ENCODE measurements at regions not wholly inside any gene's neighbourhood (a gene's known extent, or its start where the extent isn't known, plus 50 kb on each side); places are given as distances from the start of the nearest gene placed in this dataset.

DNA sequence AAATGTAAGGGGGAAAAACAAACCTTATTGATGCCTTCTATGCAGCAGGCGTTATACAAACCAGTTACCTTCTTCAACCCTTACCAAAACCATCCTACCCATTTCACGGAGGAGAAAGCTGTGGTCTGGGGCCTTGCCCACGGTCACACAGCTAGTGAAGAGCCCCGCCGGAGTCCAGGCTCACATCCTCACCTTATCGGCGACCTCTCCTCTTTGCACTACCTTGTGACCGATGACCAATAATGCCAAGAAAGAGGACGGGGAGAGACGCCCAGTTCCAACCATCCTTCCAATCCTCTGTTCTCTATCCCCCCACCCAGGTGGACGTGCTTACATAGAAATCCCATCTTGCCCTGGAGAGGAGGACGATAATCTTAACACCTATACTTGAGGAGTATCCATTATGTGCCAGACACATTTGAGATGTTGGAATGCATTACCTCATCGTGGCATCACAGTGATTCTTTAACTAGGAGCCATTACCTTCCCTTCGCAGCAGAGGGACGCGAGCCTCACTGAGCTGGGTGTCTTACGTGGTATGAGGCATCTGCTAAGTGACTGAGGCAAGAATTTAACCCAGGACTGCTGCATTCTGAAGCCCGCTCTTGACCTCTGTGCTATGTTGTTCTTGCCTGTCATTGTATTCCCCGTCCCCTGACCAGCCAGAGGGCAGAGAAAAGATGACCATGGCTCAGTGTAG is 253.7 kb upstream of the B3GAT1 start (continued):
- TF ChIP-seq, protein P1, sequence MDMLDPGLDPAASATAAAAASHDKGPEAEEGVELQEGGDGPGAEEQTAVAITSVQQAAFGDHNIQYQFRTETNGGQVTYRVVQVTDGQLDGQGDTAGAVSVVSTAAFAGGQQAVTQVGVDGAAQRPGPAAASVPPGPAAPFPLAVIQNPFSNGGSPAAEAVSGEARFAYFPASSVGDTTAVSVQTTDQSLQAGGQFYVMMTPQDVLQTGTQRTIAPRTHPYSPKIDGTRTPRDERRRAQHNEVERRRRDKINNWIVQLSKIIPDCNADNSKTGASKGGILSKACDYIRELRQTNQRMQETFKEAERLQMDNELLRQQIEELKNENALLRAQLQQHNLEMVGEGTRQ (CRISPR knock-in tag; IDR thresholded peaks at IDR 0.05), result no peak
- no peak for TF ChIP-seq ZNF232 (CRISPR knock-in tag; IDR thresholded peaks at IDR 0.05)

- Mint-ChIP-seq H3K9me3 (peaks cover 40% of the 10 kb centered on the region), H3K4me3 (no peak overlapping the region), H3K27ac (no peak overlapping the region), H3K36me3 (peaks cover 12% of the 10 kb centered on the region), H3K27me3 (ENCODE audit: low read depth) (peaks cover 5% of the 10 kb centered on the region), H3K4me1 (no peaks in the 10 kb centered on the region)
- ATAC-seq (no peak), DNase-seq (ENCODE audit: low spot score) (no peak)
- TF ChIP-seq JAZF1 (CRISPR knock-in tag; IDR thresholded peaks at IDR 0.05) (no peak), ZNF219 (CRISPR knock-in tag; IDR thresholded peaks at IDR 0.05; ENCODE audit: borderline replicate concordance) (no peak), MAX (CRISPR knock-in tag; IDR thresholded peaks at IDR 0.05) (no peak), ZNF121 (CRISPR knock-in tag; IDR thresholded peaks at IDR 0.05) (no peak), FOXK1 (CRISPR knock-in tag; IDR thresholded peaks at IDR 0.05) (no peak)
- TF ChIP-seq, protein P2, sequence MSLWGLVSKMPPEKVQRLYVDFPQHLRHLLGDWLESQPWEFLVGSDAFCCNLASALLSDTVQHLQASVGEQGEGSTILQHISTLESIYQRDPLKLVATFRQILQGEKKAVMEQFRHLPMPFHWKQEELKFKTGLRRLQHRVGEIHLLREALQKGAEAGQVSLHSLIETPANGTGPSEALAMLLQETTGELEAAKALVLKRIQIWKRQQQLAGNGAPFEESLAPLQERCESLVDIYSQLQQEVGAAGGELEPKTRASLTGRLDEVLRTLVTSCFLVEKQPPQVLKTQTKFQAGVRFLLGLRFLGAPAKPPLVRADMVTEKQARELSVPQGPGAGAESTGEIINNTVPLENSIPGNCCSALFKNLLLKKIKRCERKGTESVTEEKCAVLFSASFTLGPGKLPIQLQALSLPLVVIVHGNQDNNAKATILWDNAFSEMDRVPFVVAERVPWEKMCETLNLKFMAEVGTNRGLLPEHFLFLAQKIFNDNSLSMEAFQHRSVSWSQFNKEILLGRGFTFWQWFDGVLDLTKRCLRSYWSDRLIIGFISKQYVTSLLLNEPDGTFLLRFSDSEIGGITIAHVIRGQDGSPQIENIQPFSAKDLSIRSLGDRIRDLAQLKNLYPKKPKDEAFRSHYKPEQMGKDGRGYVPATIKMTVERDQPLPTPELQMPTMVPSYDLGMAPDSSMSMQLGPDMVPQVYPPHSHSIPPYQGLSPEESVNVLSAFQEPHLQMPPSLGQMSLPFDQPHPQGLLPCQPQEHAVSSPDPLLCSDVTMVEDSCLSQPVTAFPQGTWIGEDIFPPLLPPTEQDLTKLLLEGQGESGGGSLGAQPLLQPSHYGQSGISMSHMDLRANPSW (CRISPR knock-in tag; conservative IDR thresholded peaks at IDR 0.05; ENCODE audit: low read depth), result no peak
- TF ChIP-seq, protein P3, sequence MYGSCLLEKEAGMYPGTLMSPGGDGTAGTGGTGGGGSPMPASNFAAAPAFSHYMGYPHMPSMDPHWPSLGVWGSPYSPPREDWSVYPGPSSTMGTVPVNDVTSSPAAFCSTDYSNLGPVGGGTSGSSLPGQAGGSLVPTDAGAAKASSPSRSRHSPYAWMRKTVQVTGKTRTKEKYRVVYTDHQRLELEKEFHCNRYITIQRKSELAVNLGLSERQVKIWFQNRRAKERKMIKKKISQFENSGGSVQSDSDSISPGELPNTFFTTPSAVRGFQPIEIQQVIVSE (CRISPR knock-in tag; IDR thresholded peaks at IDR 0.05; ENCODE audit: borderline replicate concordance), result no peak
- TF ChIP-seq, protein P4, sequence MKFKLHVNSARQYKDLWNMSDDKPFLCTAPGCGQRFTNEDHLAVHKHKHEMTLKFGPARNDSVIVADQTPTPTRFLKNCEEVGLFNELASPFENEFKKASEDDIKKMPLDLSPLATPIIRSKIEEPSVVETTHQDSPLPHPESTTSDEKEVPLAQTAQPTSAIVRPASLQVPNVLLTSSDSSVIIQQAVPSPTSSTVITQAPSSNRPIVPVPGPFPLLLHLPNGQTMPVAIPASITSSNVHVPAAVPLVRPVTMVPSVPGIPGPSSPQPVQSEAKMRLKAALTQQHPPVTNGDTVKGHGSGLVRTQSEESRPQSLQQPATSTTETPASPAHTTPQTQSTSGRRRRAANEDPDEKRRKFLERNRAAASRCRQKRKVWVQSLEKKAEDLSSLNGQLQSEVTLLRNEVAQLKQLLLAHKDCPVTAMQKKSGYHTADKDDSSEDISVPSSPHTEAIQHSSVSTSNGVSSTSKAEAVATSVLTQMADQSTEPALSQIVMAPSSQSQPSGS (CRISPR knock-in tag; IDR thresholded peaks at IDR 0.05; ENCODE audit: borderline replicate concordance, low read depth), result no peak
- CTCF ChIA-PET, result no interaction called here
- POLR2A ChIA-PET, result no interaction called here
These were observed 253.1 kb upstream of the B3GAT1 start for GRCh38 chr11:134665188-134665535.

- ChIA-PET POLR2A (no interaction called here), CTCF (no interaction called here)
- Mint-ChIP-seq H3K27me3 (ENCODE audit: low read depth) (peaks cover 5% of the 10 kb centered on the region), H3K4me3 (no peak overlapping the region), H3K9me3 (peaks cover 45% of the 10 kb centered on the region), H3K27ac (no peak overlapping the region), H3K4me1 (no peaks in the 10 kb centered on the region), H3K36me3 (peaks cover 12% of the 10 kb centered on the region)
- DNase-seq (ENCODE audit: low spot score) (no peak), ATAC-seq (no peak)
- TF ChIP-seq, protein P5, sequence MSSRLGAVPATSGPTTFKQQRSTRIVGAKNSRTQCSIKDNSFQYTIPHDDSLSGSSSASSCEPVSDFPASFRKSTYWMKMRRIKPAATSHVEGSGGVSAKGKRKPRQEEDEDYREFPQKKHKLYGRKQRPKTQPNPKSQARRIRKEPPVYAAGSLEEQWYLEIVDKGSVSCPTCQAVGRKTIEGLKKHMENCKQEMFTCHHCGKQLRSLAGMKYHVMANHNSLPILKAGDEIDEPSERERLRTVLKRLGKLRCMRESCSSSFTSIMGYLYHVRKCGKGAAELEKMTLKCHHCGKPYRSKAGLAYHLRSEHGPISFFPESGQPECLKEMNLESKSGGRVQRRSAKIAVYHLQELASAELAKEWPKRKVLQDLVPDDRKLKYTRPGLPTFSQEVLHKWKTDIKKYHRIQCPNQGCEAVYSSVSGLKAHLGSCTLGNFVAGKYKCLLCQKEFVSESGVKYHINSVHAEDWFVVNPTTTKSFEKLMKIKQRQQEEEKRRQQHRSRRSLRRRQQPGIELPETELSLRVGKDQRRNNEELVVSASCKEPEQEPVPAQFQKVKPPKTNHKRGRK (CRISPR knock-in tag; IDR thresholded peaks at IDR 0.05; ENCODE audit: borderline replicate concordance), result no peak
- no peak for TF ChIP-seq FOXP1 (CRISPR knock-in tag; IDR thresholded peaks at IDR 0.05; ENCODE audit: borderline replicate concordance)
- TF ChIP-seq, protein P6, sequence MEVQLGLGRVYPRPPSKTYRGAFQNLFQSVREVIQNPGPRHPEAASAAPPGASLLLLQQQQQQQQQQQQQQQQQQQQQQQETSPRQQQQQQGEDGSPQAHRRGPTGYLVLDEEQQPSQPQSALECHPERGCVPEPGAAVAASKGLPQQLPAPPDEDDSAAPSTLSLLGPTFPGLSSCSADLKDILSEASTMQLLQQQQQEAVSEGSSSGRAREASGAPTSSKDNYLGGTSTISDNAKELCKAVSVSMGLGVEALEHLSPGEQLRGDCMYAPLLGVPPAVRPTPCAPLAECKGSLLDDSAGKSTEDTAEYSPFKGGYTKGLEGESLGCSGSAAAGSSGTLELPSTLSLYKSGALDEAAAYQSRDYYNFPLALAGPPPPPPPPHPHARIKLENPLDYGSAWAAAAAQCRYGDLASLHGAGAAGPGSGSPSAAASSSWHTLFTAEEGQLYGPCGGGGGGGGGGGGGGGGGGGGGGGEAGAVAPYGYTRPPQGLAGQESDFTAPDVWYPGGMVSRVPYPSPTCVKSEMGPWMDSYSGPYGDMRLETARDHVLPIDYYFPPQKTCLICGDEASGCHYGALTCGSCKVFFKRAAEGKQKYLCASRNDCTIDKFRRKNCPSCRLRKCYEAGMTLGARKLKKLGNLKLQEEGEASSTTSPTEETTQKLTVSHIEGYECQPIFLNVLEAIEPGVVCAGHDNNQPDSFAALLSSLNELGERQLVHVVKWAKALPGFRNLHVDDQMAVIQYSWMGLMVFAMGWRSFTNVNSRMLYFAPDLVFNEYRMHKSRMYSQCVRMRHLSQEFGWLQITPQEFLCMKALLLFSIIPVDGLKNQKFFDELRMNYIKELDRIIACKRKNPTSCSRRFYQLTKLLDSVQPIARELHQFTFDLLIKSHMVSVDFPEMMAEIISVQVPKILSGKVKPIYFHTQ (CRISPR knock-in tag; IDR thresholded peaks at IDR 0.05), result no peak
- TF ChIP-seq, protein P7, sequence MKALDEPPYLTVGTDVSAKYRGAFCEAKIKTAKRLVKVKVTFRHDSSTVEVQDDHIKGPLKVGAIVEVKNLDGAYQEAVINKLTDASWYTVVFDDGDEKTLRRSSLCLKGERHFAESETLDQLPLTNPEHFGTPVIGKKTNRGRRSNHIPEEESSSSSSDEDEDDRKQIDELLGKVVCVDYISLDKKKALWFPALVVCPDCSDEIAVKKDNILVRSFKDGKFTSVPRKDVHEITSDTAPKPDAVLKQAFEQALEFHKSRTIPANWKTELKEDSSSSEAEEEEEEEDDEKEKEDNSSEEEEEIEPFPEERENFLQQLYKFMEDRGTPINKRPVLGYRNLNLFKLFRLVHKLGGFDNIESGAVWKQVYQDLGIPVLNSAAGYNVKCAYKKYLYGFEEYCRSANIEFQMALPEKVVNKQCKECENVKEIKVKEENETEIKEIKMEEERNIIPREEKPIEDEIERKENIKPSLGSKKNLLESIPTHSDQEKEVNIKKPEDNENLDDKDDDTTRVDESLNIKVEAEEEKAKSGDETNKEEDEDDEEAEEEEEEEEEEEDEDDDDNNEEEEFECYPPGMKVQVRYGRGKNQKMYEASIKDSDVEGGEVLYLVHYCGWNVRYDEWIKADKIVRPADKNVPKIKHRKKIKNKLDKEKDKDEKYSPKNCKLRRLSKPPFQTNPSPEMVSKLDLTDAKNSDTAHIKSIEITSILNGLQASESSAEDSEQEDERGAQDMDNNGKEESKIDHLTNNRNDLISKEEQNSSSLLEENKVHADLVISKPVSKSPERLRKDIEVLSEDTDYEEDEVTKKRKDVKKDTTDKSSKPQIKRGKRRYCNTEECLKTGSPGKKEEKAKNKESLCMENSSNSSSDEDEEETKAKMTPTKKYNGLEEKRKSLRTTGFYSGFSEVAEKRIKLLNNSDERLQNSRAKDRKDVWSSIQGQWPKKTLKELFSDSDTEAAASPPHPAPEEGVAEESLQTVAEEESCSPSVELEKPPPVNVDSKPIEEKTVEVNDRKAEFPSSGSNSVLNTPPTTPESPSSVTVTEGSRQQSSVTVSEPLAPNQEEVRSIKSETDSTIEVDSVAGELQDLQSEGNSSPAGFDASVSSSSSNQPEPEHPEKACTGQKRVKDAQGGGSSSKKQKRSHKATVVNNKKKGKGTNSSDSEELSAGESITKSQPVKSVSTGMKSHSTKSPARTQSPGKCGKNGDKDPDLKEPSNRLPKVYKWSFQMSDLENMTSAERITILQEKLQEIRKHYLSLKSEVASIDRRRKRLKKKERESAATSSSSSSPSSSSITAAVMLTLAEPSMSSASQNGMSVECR (CRISPR knock-in tag; IDR thresholded peaks at IDR 0.05; ENCODE audit: borderline replicate concordance), result no peak
These were observed 252.6 kb upstream of the B3GAT1 start for GRCh38 chr11:134664447-134665187.

All from WTC11 (cell line).